A673 (cell line): ENCODE measurements at regions not wholly inside any gene's neighbourhood (a gene's known extent, or its start where the extent isn't known, plus 50 kb on each side); places are given as distances from the start of the nearest gene placed in this dataset.

ENCODE experiments used
- BruUV-seq: library from RNA; stranded (reverse); fragments of 400-500 nt; replicated peaks from 2 replicates; lab custom pipeline; 2021; lab: Mats Ljungman, UMichigan
- CTCF ChIA-PET: fragments of 300-600 bp; sonication (Branson Sonifier 250); formaldehyde crosslinking; loops from one replicate; lab custom pipeline; 2022; ENCODE audit warnings: antibody characterized with exemption; lab: Charles Lee
- POLR2A ChIA-PET: fragments of 300-600 bp; sonication (Branson Sonifier 250); formaldehyde crosslinking; loops from one replicate; lab custom pipeline; 2022; ENCODE audit warnings: antibody characterized with exemption; ENCODE audit not compliant: low non-redundant PET; lab: Charles Lee
- DNase-seq: peaks from one replicate; pipeline ENCODE4 v3.0.0-alpha.2; 2015; ENCODE audit warnings: low spot score
- H3K27ac ChIP-seq: fragments of 200-600 bp; sonication (generic); 2 replicates; pipeline ENCODE4 v1.5.1; 2016; ENCODE audit warnings: mixed run types, low read depth, mild to moderate bottlenecking, mixed read lengths, antibody characterized with exemption, low read length; ENCODE audit not compliant: poor library complexity, severe bottlenecking
- H3K27me3 ChIP-seq: fragments of 200-600 bp; sonication (generic); replicated peaks from 2 replicates; pipeline ENCODE4 v1.6.1; 2017; ENCODE audit warnings: mixed run types, low read depth, mild to moderate bottlenecking, mixed read lengths, antibody characterized with exemption, low read length; ENCODE audit not compliant: insufficient read depth, poor library complexity
- H3K36me3 ChIP-seq: fragments of 200-600 bp; sonication (generic); 2 replicates; pipeline ENCODE4 v1.6.1; 2016; ENCODE audit warnings: mixed run types, mild to moderate bottlenecking, mixed read lengths, antibody characterized with exemption, low read length; ENCODE audit not compliant: insufficient read depth, poor library complexity, severe bottlenecking
- H3K4me1 ChIP-seq: fragments of 200-600 bp; sonication (generic); 2 replicates; pipeline ENCODE4 v1.6.1; 2017; ENCODE audit warnings: mixed run types, mild to moderate bottlenecking, mixed read lengths, antibody characterized with exemption, low read length; ENCODE audit not compliant: insufficient read depth, poor library complexity, severe bottlenecking
- H3K4me3 ChIP-seq: fragments of 200-600 bp; sonication (generic); 2 replicates; pipeline ENCODE4 v1.5.1; 2016; ENCODE audit warnings: low read depth, mixed run types, mild to moderate bottlenecking, mixed read lengths, low read length; ENCODE audit not compliant: poor library complexity, severe bottlenecking
- H3K9me3 ChIP-seq: fragments of 200-600 bp; sonication (generic); 2 replicates; pipeline ENCODE4 v1.6.1; 2016; ENCODE audit warnings: mixed run types, low read depth, mild to moderate bottlenecking, mixed read lengths, antibody characterized with exemption, low read length; ENCODE audit not compliant: poor library complexity, severe bottlenecking
- EZH2 ChIP-seq: fragments of 200-600 bp; sonication (generic); IDR thresholded peaks from 2 replicates; pipeline ENCODE4 v1.6.1; 2017; ENCODE audit warnings: borderline replicate concordance, low read depth, mild to moderate bottlenecking, mixed read lengths, antibody characterized with exemption, low read length; ENCODE audit not compliant: poor library complexity, severe bottlenecking
- intact Hi-C: fragments of 100-400 bp; cut with micrococcal nuclease; formaldehyde crosslinking; loops from one replicate; pipeline ENCODE4 v1.10.0; 2022; ENCODE audit not compliant: unreplicated experiment
- TF ChIP-seq, protein P1 (sequence below): fragments of 300-800, 200-600 bp; sonication (generic); conservative IDR thresholded peaks from 2 replicates; pipeline ENCODE4 v1.5.1; 2017; ENCODE audit warnings: low read depth, mild to moderate bottlenecking, antibody characterized with exemption, low read length, moderate library complexity, mixed read lengths

DNA sequence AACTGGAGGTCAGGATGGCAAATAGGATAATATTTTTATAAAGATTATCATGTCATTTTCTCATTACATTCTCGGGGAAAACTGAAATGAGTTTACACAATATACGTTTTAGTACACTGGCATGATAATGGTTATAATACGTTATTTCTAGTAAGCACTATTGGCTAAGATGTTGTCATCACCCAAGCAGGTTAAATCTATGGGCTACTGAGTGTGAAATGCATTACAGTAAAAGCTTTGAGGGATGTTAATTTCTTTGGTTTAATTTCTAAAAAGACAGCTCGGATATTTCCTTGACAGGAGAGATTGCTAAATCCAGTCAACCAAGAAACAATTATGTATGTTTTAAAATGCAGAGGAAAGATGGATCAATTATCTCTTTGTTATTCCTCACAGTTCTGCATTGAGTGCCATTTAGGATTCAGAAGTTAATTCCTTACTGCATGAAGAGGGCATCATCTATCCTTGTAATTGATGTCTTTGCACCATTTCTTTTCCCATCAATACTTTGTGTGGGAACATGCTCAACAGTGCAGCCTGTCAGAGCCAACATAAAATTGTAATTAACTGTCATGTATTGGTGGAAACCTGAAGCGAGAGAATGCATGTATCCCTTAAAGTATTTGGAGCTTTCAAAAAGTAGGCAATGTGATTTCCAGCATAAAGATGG is 222.4 kb upstream of the ZP4 start:
- ChIA-PET CTCF (no interaction called here), POLR2A (no interaction called here)
- BruUV-seq, result no TSS peak
- Histone ChIP-seq H3K36me3 (no peaks in the 10 kb centered on the region), H3K27me3 (no peaks in the 10 kb centered on the region), H3K4me3 (no peak overlapping the region), H3K9me3 (no peaks in the 10 kb centered on the region), H3K27ac (no peak overlapping the region), H3K4me1 (no peaks in the 10 kb centered on the region)
- DNase-seq, result no peak
- TF ChIP-seq EZH2, result no peak
- TF ChIP-seq, protein P1, sequence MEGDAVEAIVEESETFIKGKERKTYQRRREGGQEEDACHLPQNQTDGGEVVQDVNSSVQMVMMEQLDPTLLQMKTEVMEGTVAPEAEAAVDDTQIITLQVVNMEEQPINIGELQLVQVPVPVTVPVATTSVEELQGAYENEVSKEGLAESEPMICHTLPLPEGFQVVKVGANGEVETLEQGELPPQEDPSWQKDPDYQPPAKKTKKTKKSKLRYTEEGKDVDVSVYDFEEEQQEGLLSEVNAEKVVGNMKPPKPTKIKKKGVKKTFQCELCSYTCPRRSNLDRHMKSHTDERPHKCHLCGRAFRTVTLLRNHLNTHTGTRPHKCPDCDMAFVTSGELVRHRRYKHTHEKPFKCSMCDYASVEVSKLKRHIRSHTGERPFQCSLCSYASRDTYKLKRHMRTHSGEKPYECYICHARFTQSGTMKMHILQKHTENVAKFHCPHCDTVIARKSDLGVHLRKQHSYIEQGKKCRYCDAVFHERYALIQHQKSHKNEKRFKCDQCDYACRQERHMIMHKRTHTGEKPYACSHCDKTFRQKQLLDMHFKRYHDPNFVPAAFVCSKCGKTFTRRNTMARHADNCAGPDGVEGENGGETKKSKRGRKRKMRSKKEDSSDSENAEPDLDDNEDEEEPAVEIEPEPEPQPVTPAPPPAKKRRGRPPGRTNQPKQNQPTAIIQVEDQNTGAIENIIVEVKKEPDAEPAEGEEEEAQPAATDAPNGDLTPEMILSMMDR, result no peak
- intact Hi-C loops, result no loop called here

DNA sequence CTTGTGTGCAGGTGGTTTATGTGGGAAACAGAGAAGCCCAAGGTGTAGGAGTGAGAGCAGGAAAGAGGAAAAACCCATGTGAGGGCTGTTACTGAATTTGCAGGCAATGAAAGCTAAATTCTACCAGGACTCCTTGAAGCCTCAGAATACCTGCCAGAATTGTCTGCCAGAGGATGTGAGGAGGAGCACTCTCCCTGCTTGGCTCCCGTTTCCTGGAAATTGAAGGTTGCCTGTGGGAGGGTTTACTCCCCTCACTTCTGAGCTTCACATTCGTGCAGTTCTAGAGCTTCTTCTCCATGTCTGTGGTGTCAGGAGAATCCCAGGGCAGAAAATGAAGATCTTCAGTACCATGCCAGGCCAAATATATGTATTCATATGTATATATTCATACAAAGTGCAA is 220.8 kb upstream of the ZP4 start:
- Histone ChIP-seq H3K9me3 (no peaks in the 10 kb centered on the region), H3K4me1 (no peaks in the 10 kb centered on the region), H3K27ac (no peak overlapping the region), H3K36me3 (no peaks in the 10 kb centered on the region), H3K4me3 (no peak overlapping the region), H3K27me3 (no peaks in the 10 kb centered on the region)
- intact Hi-C loops, result no loop called here
- TF ChIP-seq, protein P1, result no peak
- no peak for TF ChIP-seq EZH2
- BruUV-seq, result no TSS peak
- ChIA-PET CTCF (no interaction called here), POLR2A (no interaction called here)
- DNase-seq, result no peak

DNA sequence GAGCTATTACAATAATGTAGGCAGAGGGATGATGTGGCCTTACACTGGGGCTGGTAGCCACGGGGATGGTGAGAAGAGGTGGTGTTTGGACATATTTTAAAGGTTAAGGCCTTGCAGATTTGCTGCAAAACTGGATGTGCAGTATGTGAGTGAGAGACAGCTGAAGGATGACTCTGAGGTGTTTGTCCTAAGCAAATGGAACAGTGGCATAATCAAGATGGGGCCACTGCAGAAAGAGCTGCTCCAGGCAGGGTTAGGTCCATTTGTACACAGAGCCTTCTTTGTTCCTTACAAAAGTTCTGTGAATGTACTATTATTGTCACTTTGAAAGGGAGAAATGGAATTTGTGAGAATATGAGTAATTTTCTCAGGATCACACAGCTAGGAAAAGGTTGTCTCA is 220.4 kb upstream of the ZP4 start:
- Histone ChIP-seq H3K4me1 (no peaks in the 10 kb centered on the region), H3K27me3 (no peaks in the 10 kb centered on the region), H3K27ac (no peak overlapping the region), H3K9me3 (no peaks in the 10 kb centered on the region), H3K36me3 (no peaks in the 10 kb centered on the region), H3K4me3 (no peak overlapping the region)
- DNase-seq, result no peak
- no TSS peak for BruUV-seq
- POLR2A ChIA-PET, result no interaction called here
- TF ChIP-seq, protein P1, result no peak
- no peak for TF ChIP-seq EZH2
- CTCF ChIA-PET, result no interaction called here
- intact Hi-C loops, result no loop called here
